ENCODE measurements at regions not wholly inside any gene's neighbourhood (a gene's known extent, or its start where the extent isn't known, plus 50 kb on each side); places are given as distances from the start of the nearest gene placed in this dataset.

DNA sequence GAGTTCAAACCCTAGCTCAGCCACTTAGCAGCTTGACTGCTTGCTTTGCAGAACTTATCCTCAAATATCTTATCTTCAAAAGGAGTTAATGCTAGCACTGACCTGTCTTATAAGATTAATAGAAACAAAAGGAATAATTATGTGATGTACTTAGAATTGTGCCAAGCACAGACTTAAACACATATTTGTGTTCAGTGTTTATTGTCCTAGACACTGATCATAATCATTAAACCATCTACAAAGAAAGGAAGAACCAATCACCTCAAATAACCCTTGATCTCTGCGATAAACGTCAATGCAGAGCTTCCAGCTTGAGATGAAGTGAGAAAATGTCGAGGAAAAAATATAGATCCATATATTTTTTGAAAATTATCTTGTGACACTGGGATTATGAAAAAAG lies 73.1 kb downstream of the ATXN7L3B start:
- no peak overlapping the region for H3K27ac ChIP-seq
- H3K4me1 ChIP-seq: no peaks in the 10 kb centered on the region
- 77% methylated on average over 3 of the region's 3 CpGs for WGBS
- no peaks in the 10 kb centered on the region for H3K36me3 ChIP-seq
- no peaks in the 10 kb centered on the region for H3K9me3 ChIP-seq
- TF ChIP-seq, protein P1, sequence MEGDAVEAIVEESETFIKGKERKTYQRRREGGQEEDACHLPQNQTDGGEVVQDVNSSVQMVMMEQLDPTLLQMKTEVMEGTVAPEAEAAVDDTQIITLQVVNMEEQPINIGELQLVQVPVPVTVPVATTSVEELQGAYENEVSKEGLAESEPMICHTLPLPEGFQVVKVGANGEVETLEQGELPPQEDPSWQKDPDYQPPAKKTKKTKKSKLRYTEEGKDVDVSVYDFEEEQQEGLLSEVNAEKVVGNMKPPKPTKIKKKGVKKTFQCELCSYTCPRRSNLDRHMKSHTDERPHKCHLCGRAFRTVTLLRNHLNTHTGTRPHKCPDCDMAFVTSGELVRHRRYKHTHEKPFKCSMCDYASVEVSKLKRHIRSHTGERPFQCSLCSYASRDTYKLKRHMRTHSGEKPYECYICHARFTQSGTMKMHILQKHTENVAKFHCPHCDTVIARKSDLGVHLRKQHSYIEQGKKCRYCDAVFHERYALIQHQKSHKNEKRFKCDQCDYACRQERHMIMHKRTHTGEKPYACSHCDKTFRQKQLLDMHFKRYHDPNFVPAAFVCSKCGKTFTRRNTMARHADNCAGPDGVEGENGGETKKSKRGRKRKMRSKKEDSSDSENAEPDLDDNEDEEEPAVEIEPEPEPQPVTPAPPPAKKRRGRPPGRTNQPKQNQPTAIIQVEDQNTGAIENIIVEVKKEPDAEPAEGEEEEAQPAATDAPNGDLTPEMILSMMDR (IDR thresholded peaks at IDR 0.05): no peak
- TF ChIP-seq POLR2A (IDR thresholded peaks at IDR 0.05) (no peak), EP300 (IDR thresholded peaks at IDR 0.05) (no peak), POLR2AphosphoS5 (IDR thresholded peaks at IDR 0.05) (no peak)
- no peak overlapping the region for H3K4me3 ChIP-seq
- H3K27me3 ChIP-seq: no peaks in the 10 kb centered on the region
- no peak for DNase-seq (ENCODE audit: low spot score in 2 of 2)

DNA sequence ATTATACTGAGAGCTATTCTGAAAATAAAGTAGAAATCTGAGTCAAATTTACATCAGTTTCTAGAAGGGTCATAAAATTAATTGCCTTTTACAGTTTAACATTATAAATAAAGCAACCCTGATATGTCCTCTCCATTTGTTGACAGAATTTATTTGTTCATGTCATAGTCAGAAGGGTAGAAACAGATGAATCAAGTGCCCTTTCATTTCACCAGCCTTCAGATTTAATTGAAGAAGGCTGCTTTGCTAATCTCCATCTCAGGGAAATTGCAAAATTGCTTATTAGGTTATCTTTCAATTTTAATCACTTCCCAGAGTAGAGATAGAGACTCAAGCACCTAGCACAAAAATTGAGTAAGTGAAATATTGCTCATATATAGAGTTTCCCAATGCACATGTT lies 76.8 kb downstream of the ATXN7L3B start:
- no peaks in the 10 kb centered on the region for H3K27me3 ChIP-seq
- H3K4me3 ChIP-seq: no peak overlapping the region
- H3K4me1 ChIP-seq: no peaks in the 10 kb centered on the region
- TF ChIP-seq EP300 (IDR thresholded peaks at IDR 0.05) (no peak), POLR2A (IDR thresholded peaks at IDR 0.05) (no peak), POLR2AphosphoS5 (IDR thresholded peaks at IDR 0.05) (no peak)
- TF ChIP-seq, protein P1 (IDR thresholded peaks at IDR 0.05): no peak
- H3K9me3 ChIP-seq: no peaks in the 10 kb centered on the region
- no peaks in the 10 kb centered on the region for H3K36me3 ChIP-seq
- DNase-seq (ENCODE audit: low spot score in 2 of 2): no peak
- no peak overlapping the region for H3K27ac ChIP-seq

DNA sequence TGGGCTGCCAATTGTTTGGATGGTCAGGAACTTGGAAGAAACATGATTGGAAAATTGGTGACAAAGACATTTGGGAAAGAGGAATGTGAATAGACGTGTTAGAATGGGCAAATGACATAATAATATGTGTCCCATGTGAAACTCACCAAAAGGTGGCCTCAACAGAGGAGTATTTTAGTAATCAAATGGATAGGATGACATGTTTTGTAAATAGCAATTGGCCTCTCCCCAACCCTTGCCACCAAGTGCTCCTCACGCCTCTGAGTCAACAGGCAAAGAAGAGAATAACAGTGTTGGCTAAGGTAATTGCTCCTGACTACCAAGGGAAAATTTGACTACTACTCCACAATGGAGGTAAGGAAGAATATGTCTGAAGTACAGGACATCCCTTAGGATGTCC lies 81.4 kb downstream of the ATXN7L3B start:
- DNase-seq (ENCODE audit: low spot score in 2 of 2): no peak
- H3K27me3 ChIP-seq: no peaks in the 10 kb centered on the region

DNA sequence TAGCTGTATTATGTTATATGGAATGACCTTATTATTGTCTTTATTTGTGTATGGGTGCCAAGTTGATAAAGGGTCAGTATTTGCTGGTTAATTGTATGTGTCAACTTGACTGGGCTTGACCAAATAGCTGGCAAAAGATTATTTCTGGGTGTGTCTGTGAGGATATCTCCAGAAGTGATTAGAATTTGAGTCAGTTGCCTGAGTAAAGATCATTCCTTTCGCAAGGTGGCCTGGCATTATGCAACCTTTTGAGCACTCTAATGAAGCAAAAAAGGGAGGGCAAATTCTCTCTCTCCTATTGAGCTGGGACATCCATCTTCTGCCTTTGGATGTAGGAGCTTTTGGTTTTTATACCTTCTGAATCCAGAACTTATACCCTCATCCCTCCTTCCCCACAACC lies 82.2 kb downstream of the ATXN7L3B start:
- Histone ChIP-seq H3K36me3 (no peaks in the 10 kb centered on the region), H3K4me3 (no peak overlapping the region), H3K9me3 (no peaks in the 10 kb centered on the region), H3K27ac (no peak overlapping the region), H3K4me1 (no peaks in the 10 kb centered on the region), H3K27me3 (no peaks in the 10 kb centered on the region)
- no peak for DNase-seq (ENCODE audit: low spot score in 2 of 2)
- 57% methylated on average over 1 of the region's 1 CpG for WGBS
- TF ChIP-seq POLR2AphosphoS5 (IDR thresholded peaks at IDR 0.05) (no peak), EP300 (IDR thresholded peaks at IDR 0.05) (no peak), POLR2A (IDR thresholded peaks at IDR 0.05) (no peak)
- TF ChIP-seq, protein P1 (IDR thresholded peaks at IDR 0.05): no peak

More for the DNA sequence above, 81.4 kb downstream of the ATXN7L3B start:
- no peaks in the 10 kb centered on the region for H3K9me3 ChIP-seq
- no peaks in the 10 kb centered on the region for H3K36me3 ChIP-seq
- WGBS: 68% methylated on average over 2 of the region's 2 CpGs
- no peaks in the 10 kb centered on the region for H3K4me1 ChIP-seq
- TF ChIP-seq POLR2A (IDR thresholded peaks at IDR 0.05): no peak
- TF ChIP-seq POLR2AphosphoS5 (IDR thresholded peaks at IDR 0.05): no peak
- no peak for TF ChIP-seq EP300 (IDR thresholded peaks at IDR 0.05)
- TF ChIP-seq, protein P1 (IDR thresholded peaks at IDR 0.05): no peak
- H3K4me3 ChIP-seq: no peak overlapping the region
- no peak overlapping the region for H3K27ac ChIP-seq

DNA sequence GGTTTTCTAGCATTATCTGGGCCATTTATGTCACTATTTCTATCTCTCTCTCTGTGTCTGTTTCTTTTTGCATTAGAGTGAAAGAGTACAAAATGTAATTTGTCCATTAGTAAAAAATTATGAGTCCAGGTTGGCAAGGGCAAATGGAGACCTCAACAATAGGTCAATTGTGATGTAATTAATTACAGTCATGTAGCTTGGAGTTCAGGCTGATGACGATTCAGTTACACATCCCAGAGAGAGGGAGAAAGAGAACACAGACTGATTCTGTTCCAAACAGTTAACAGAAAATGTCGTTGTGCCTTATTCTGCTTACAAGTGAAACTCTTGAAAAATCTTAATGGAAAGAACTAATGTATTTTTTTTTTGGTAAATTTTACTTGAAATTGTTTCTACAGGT lies 83.3 kb downstream of the ATXN7L3B start:
- 53% methylated on average over 2 of the region's 2 CpGs for WGBS
- H3K27ac ChIP-seq: no peak overlapping the region

More for the DNA sequence above, 83.3 kb downstream of the ATXN7L3B start:
- H3K4me1 ChIP-seq: no peaks in the 10 kb centered on the region
- no peak for DNase-seq (ENCODE audit: low spot score in 2 of 2)
- TF ChIP-seq POLR2AphosphoS5 (IDR thresholded peaks at IDR 0.05) (no peak), POLR2A (IDR thresholded peaks at IDR 0.05) (no peak), EP300 (IDR thresholded peaks at IDR 0.05) (no peak)
- TF ChIP-seq, protein P1 (IDR thresholded peaks at IDR 0.05): no peak
- no peaks in the 10 kb centered on the region for H3K27me3 ChIP-seq
- H3K9me3 ChIP-seq: no peaks in the 10 kb centered on the region
- no peak overlapping the region for H3K4me3 ChIP-seq
- H3K36me3 ChIP-seq: no peaks in the 10 kb centered on the region
